WTC11 (cell line): ENCODE measurements at regions not wholly inside any gene's neighbourhood (a gene's known extent, or its start where the extent isn't known, plus 50 kb on each side); places are given as distances from the start of the nearest gene placed in this dataset.

ENCODE experiments used
- ATAC-seq: fragments of 200-7000 bp; cut with Tn5 transposase; 2 replicates; pipeline ENCODE4 v1.10.0; 2021; ENCODE audit warnings: mild to moderate bottlenecking, moderate library complexity
- CTCF ChIA-PET: fragments of 300-600 bp; sonication (Branson Sonifier 250); formaldehyde crosslinking; loops from one replicate; lab custom pipeline; 2021; ENCODE audit warnings: antibody characterized with exemption; lab: Charles Lee
- POLR2A ChIA-PET: fragments of 350-600 bp; sonication (Branson Sonifier 250); formaldehyde crosslinking; loops from one replicate; lab custom pipeline; 2021; ENCODE audit warnings: antibody characterized with exemption; lab: Charles Lee
- DNase-seq: peaks from one replicate; pipeline ENCODE4 v3.0.0; 2021; ENCODE audit warnings: low spot score
- H3K27ac Mint-ChIP-seq: 2 replicates; pipeline ENCODE4 v1.8.0; 2021; ENCODE audit warnings: mixed read lengths
- H3K27me3 Mint-ChIP-seq: 2 replicates; pipeline ENCODE4 v1.8.0; 2021; ENCODE audit warnings: low read depth, mild to moderate bottlenecking, moderate library complexity, mixed read lengths
- H3K36me3 Mint-ChIP-seq: 2 replicates; pipeline ENCODE4 v1.8.0; 2021; ENCODE audit warnings: mixed read lengths
- H3K4me1 Mint-ChIP-seq: 2 replicates; pipeline ENCODE4 v1.8.0; 2022; ENCODE audit warnings: mixed read lengths
- H3K4me3 Mint-ChIP-seq: 2 replicates; pipeline ENCODE4 v1.8.0; 2021; ENCODE audit warnings: mild to moderate bottlenecking, moderate library complexity, mixed read lengths
- H3K9me3 Mint-ChIP-seq: 2 replicates; pipeline ENCODE4 v1.8.0; 2021; ENCODE audit warnings: mixed read lengths
- CBFB ChIP-seq: sonication (generic); formaldehyde crosslinking; IDR thresholded peaks from 2 replicates; pipeline ENCODE4 v1.8.1; 2022; ENCODE audit warnings: mild to moderate bottlenecking, low read depth, missing genetic modification reagents
- CREB1 ChIP-seq: sonication (generic); formaldehyde crosslinking; IDR thresholded peaks from 2 replicates; pipeline ENCODE4 v1.8.0; 2023; ENCODE audit warnings: mild to moderate bottlenecking, missing genetic modification reagents
- E2F1 ChIP-seq: sonication (generic); formaldehyde crosslinking; IDR thresholded peaks from 2 replicates; pipeline ENCODE4 v1.8.0; 2022; ENCODE audit warnings: mild to moderate bottlenecking, missing genetic modification reagents
- MXD4 ChIP-seq: fragments of 250-450 bp; sonication (Bioruptor Pico); IDR thresholded peaks from 2 replicates; pipeline ENCODE4 v1.8.0; 2021; ENCODE audit warnings: mild to moderate bottlenecking, moderate library complexity, borderline replicate concordance
- MYBL2 ChIP-seq: sonication (generic); formaldehyde crosslinking; IDR thresholded peaks from 2 replicates; pipeline ENCODE4 v1.8.1; 2023; ENCODE audit warnings: mild to moderate bottlenecking, moderate library complexity, missing genetic modification reagents
- SMAD3 ChIP-seq: sonication (generic); formaldehyde crosslinking; IDR thresholded peaks from 2 replicates; pipeline ENCODE4 v1.8.0; 2022; ENCODE audit warnings: missing genetic modification reagents, mild to moderate bottlenecking, borderline replicate concordance
- ZBTB21 ChIP-seq: sonication (generic); formaldehyde crosslinking; IDR thresholded peaks from 2 replicates; pipeline ENCODE4 v1.8.1; 2023; ENCODE audit warnings: mild to moderate bottlenecking, missing genetic modification reagents, borderline replicate concordance
- ZNF512 ChIP-seq: sonication (generic); formaldehyde crosslinking; IDR thresholded peaks from 2 replicates; pipeline ENCODE4 v1.8.1; 2022; ENCODE audit warnings: missing genetic modification reagents, borderline replicate concordance
- TF ChIP-seq, protein P1 (sequence below): sonication (generic); formaldehyde crosslinking; IDR thresholded peaks from 2 replicates; pipeline ENCODE4 v1.8.0; 2023; ENCODE audit warnings: mild to moderate bottlenecking, missing genetic modification reagents
- TF ChIP-seq, protein P2 (sequence below): sonication (generic); formaldehyde crosslinking; IDR thresholded peaks from 2 replicates; pipeline ENCODE4 v1.8.1; 2023; ENCODE audit warnings: mild to moderate bottlenecking, missing genetic modification reagents, moderate library complexity
- TF ChIP-seq, protein P3 (sequence below): fragments of 250-450 bp; sonication (Bioruptor Pico); IDR thresholded peaks from 2 replicates; pipeline ENCODE4 v1.9.0; 2021; ENCODE audit warnings: moderate library complexity, mild to moderate bottlenecking, inconsistent platforms, borderline replicate concordance
- TF ChIP-seq, protein P4 (sequence below): fragments of 250-450 bp; sonication (Bioruptor Pico); IDR thresholded peaks from 2 replicates; pipeline ENCODE4 v1.9.0; 2021; ENCODE audit warnings: mild to moderate bottlenecking, borderline replicate concordance

GRCh38 chr4:26035921-26036320, 121.9 kb downstream of the SMIM20 start:
- CTCF ChIA-PET: no interaction called here
- H3K27me3 Mint-ChIP-seq: no peaks in the 10 kb centered on the region; the same call in 1 of the 2 replicates
- TF ChIP-seq, protein P1, sequence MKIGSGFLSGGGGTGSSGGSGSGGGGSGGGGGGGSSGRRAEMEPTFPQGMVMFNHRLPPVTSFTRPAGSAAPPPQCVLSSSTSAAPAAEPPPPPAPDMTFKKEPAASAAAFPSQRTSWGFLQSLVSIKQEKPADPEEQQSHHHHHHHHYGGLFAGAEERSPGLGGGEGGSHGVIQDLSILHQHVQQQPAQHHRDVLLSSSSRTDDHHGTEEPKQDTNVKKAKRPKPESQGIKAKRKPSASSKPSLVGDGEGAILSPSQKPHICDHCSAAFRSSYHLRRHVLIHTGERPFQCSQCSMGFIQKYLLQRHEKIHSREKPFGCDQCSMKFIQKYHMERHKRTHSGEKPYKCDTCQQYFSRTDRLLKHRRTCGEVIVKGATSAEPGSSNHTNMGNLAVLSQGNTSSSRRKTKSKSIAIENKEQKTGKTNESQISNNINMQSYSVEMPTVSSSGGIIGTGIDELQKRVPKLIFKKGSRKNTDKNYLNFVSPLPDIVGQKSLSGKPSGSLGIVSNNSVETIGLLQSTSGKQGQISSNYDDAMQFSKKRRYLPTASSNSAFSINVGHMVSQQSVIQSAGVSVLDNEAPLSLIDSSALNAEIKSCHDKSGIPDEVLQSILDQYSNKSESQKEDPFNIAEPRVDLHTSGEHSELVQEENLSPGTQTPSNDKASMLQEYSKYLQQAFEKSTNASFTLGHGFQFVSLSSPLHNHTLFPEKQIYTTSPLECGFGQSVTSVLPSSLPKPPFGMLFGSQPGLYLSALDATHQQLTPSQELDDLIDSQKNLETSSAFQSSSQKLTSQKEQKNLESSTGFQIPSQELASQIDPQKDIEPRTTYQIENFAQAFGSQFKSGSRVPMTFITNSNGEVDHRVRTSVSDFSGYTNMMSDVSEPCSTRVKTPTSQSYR (CRISPR knock-in tag): no peak
- no peak for TF ChIP-seq ZNF512 (CRISPR knock-in tag)
- TF ChIP-seq, protein P2, sequence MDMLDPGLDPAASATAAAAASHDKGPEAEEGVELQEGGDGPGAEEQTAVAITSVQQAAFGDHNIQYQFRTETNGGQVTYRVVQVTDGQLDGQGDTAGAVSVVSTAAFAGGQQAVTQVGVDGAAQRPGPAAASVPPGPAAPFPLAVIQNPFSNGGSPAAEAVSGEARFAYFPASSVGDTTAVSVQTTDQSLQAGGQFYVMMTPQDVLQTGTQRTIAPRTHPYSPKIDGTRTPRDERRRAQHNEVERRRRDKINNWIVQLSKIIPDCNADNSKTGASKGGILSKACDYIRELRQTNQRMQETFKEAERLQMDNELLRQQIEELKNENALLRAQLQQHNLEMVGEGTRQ (CRISPR knock-in tag): no peak
- TF ChIP-seq ZBTB21 (CRISPR knock-in tag): no peak
- TF ChIP-seq, all 79 proteins: peak for 0
- H3K4me3 Mint-ChIP-seq: no peak overlapping the region
- H3K9me3 Mint-ChIP-seq: peaks cover 16% of the 10 kb centered on the region
- ATAC-seq (no peak), DNase-seq (no peak)
- H3K4me1 Mint-ChIP-seq: peaks cover 15% of the 10 kb centered on the region
- POLR2A ChIA-PET: no interaction called here
- peaks cover 12% of the 10 kb centered on the region for H3K36me3 Mint-ChIP-seq
- no peak overlapping the region for H3K27ac Mint-ChIP-seq

- Mint-ChIP-seq H3K4me1 (no peaks in the 10 kb centered on the region), H3K9me3 (peaks cover 7% of the 10 kb centered on the region), H3K27me3 (no peaks in the 10 kb centered on the region; the same call in 1 of the 2 replicates), H3K27ac (no peak overlapping the region), H3K36me3 (no peaks in the 10 kb centered on the region), H3K4me3 (no peak overlapping the region)
- CTCF ChIA-PET: no interaction called here
- DNase-seq (no peak), ATAC-seq (no peak)
- POLR2A ChIA-PET: no interaction called here
- TF ChIP-seq, protein P3, sequence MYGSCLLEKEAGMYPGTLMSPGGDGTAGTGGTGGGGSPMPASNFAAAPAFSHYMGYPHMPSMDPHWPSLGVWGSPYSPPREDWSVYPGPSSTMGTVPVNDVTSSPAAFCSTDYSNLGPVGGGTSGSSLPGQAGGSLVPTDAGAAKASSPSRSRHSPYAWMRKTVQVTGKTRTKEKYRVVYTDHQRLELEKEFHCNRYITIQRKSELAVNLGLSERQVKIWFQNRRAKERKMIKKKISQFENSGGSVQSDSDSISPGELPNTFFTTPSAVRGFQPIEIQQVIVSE (CRISPR knock-in tag): no peak
- TF ChIP-seq SMAD3 (CRISPR knock-in tag): no peak
- no peak for TF ChIP-seq CBFB (CRISPR knock-in tag)
- TF ChIP-seq CREB1 (CRISPR knock-in tag): no peak
- TF ChIP-seq, protein P4, sequence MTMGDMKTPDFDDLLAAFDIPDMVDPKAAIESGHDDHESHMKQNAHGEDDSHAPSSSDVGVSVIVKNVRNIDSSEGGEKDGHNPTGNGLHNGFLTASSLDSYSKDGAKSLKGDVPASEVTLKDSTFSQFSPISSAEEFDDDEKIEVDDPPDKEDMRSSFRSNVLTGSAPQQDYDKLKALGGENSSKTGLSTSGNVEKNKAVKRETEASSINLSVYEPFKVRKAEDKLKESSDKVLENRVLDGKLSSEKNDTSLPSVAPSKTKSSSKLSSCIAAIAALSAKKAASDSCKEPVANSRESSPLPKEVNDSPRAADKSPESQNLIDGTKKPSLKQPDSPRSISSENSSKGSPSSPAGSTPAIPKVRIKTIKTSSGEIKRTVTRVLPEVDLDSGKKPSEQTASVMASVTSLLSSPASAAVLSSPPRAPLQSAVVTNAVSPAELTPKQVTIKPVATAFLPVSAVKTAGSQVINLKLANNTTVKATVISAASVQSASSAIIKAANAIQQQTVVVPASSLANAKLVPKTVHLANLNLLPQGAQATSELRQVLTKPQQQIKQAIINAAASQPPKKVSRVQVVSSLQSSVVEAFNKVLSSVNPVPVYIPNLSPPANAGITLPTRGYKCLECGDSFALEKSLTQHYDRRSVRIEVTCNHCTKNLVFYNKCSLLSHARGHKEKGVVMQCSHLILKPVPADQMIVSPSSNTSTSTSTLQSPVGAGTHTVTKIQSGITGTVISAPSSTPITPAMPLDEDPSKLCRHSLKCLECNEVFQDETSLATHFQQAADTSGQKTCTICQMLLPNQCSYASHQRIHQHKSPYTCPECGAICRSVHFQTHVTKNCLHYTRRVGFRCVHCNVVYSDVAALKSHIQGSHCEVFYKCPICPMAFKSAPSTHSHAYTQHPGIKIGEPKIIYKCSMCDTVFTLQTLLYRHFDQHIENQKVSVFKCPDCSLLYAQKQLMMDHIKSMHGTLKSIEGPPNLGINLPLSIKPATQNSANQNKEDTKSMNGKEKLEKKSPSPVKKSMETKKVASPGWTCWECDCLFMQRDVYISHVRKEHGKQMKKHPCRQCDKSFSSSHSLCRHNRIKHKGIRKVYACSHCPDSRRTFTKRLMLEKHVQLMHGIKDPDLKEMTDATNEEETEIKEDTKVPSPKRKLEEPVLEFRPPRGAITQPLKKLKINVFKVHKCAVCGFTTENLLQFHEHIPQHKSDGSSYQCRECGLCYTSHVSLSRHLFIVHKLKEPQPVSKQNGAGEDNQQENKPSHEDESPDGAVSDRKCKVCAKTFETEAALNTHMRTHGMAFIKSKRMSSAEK: no peak
- no peak for TF ChIP-seq E2F1 (CRISPR knock-in tag)
- TF ChIP-seq MYBL2 (CRISPR knock-in tag): no peak
- TF ChIP-seq MXD4 (CRISPR knock-in tag): no peak
Observed at GRCh38 chr4:26039639-26040359, 125.8 kb downstream of the SMIM20 start.
